ENCODE measurements at regions not wholly inside any gene's neighbourhood (a gene's known extent, or its start where the extent isn't known, plus 50 kb on each side); places are given as distances from the start of the nearest gene placed in this dataset.

GRCh38 chr5:73374520-73375190 is 73.9 kb downstream of the FOXD1 start:
- DNase-seq (ENCODE audit: low read depth in 1 of 2, low spot score in 1 of 2) = no peak

- no peak for DNase-seq (ENCODE audit: low read depth in 1 of 2, low spot score in 1 of 2)
These were observed 74.6 kb downstream of the FOXD1 start for GRCh38 chr5:73373814-73374510.

DNA sequence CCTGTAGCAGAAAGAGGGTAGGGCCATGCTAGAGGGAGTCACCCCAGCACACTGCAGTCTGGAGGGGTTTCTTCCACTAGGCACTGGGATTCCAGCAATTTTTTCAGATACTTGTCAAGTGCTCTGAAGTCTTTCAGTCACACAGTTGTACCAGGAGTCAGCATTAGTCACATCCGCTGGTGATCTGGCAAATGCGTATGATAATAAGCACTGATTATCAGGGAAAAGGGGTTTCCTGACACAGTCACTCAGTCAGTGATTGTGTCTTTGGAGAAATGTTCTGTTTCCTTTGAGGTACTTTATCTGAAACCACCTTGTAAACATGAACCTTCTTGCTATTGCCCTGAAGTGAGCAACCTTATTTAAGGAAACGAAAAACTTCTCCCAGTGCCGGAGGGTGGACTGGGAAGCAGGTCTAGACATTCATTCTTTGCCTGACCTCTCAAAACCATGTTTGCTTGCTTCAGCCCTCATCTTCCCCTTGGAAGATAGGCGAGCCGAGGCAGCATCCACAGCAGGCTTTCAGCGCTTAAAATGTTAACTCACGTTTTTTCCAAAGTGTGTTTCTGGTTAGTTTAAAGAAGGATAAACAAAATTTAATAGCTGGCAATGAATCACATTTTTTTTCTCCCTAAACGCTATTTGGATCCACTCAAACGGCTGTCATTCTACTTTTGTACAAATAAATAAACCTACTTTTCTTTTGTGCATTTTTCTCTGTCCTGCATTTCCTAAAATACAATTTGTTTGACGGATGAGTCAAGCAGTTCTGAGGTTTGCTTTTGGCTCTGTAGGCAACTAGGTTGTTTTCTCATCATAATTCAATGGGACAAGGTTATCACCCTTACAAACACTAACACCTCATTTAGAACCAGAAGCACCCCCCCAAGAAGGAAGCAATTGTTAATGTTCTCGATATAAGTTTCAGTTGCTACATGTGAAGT is 77.7 kb downstream of the FOXD1 start:
- no peak for DNase-seq (ENCODE audit: low read depth in 1 of 2, low spot score in 1 of 2)

DNA sequence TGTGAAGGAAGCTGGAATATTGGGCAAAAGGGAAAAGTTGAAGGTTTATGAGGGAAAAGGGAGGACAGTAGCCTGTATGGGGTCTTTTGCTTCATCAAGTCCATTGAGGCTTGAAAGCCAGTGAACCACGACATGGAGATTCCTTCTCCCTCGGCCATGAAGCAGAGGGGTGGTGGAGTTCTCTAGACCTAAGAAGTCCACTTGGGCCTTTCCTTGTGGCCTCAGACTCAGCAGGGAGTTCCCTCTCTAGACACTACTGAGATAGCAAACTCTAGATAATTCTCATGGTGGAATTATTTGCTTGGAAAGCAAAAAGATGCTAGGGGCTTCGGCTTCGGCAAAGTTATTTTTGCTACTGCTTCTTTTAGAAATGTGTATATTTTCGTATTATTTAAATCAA is 78.5 kb downstream of the FOXD1 start:
- DNase-seq (ENCODE audit: low read depth in 1 of 2, low spot score in 1 of 2) = no peak

DNA sequence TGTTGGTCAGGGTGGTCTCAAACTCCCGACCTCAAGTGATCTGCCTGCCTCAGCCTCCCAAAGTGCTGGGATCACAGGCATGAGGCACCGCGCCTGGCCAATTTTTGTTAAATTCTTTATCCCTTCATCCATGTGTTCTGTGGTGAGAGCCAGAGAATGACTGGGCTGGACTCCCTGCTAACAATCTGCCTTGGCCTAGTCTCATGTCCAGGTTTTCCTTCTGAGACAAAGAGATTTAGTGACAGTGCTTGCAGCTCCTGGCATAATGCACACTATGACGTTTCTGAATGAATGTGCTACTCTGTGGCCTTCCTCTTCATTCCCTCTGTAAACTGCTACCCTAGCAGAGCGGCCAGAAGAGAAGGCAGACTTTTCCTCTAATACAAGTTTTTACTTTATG is 79.3 kb downstream of the FOXD1 start:
- DNase-seq (ENCODE audit: low read depth in 1 of 2, low spot score in 1 of 2) = no peak

GRCh38 chr5:73367650-73368049 is 80.9 kb downstream of the FOXD1 start:
- no peak for DNase-seq (ENCODE audit: low read depth in 1 of 2, low spot score in 1 of 2)

DNA sequence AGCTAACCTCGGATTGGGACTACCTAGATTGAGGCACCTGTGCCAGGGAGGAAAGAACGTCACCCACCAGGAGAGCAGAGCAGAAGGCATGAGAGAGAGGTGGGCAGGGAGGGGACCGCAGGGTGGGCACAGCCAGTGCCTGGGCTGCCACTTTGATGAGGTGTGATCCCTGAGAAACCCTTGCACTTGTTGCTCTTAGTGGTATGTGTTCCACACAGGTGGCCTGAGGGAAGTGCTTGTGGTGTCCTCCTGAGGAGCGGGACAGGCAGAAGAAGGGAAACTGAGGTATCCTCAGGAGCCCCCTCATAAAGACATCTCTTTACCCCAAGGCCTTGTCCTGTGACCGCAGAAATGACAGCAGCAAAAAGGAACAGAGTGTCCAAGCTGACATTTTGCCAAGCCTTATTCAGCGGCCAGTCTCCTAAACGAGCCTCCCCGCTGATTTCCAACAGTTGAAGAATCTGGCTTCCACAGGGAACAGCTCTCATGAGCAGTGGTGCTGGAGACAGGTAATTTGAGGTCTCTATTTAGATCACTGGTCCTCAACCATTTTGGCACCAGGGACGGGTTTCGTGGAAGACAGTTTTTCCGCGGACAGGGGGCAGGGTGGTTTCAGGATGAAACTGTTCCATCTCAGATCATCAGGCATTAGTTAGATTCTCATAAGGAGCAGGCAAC is 82.4 kb downstream of the FOXD1 start:
- DNase-seq (ENCODE audit: low read depth in 1 of 2, low spot score in 1 of 2) = no peak

DNA sequence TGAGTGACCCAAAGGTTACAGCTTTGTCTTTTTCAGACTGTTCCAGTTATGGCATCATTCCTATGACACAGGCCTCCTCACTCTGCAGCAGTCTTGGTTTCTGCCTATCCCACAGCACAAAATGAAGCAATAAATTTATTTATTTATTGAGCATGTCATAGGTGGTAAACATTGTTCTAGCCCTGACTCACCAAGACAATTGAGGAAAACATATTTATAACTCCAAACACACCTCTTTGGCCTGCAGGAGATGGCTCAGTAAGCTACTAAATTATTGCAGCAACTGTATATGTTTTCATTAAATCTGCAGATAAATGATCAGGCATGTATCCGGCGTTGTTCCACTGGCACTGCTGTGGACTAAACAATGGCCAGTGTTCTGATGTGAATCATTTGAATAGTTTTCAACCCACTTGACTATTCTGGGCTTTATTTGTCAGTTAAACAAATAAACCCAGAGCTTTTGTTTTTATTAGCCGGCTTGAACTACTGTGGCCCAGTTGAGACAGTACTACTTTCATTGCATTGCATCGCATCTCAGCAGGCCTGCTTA is 83.2 kb downstream of the FOXD1 start:
- DNase-seq (ENCODE audit: low read depth in 1 of 2, low spot score in 1 of 2) = no peak

GRCh38 chr5:73363911-73364730 is 84.5 kb downstream of the FOXD1 start:
- no peak for DNase-seq (ENCODE audit: low read depth in 1 of 2, low spot score in 1 of 2)

DNA sequence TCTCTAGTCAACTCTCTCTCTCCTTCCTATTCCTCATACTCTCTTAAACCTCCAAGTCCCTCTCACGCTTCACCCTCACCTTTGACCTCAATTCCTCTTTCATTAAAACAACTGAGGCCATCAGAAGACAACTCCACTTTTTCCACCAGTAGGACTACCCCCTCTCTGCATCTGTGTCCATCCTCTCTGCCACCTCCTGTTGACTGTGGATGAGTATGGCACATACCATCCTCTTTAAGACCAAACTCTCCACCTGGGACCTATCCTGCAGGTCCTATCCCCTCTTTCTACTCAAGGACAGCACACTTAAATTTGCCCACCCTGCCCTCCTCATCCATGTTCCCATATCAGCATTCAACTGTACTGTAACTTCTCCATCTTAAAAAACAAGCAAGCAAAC is 89.2 kb downstream of the FOXD1 start:
- no peak for DNase-seq (ENCODE audit: low read depth in 1 of 2, low spot score in 1 of 2)

GRCh38 chr5:73358366-73358765 is 90.2 kb downstream of the FOXD1 start:
- DNase-seq (ENCODE audit: low read depth in 1 of 2, low spot score in 1 of 2) = no peak

DNA sequence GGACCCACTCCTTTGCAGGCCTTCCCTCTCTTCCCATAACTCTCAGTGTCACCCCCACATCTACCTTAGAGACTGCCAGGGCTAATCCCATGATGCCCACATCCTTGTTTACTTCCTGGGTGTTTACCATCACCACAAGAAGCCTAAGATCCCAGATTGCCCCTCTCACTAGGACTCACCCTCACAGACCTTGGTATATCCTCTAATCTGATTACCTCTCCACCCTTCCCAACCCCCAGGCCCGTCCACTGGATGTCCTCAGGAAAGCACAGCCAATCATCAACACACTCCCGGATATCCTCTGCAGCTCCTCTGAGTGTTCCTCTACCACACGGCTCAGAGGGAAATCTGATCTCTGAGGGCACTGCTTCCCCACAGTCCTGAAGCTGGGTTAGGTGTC is 91.0 kb downstream of the FOXD1 start:
- DNase-seq (ENCODE audit: low read depth in 1 of 2, low spot score in 1 of 2) = no peak

- DNase-seq (ENCODE audit: low read depth in 1 of 2, low spot score in 1 of 2) = no peak
These were observed 93.5 kb downstream of the FOXD1 start for GRCh38 chr5:73355108-73355507.

DNA sequence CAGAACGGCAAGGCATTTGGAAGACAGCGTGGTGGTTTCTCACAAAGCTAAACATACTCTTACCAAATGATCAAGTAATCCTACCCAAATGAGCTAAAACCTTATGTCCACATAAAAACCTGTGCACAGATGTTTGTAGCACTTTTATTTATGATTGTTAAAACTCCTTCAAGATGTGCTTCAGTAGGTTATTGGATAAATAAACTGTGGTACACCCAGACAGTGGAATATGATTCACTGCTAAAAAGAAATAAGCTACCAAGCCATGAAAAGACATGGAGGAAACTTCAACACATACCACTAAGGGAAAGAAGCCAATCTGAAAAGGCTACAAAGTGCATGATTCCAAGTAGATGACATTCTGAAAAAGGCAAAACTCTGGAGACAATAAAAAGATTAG is 94.2 kb downstream of the FOXD1 start:
- no peak for DNase-seq (ENCODE audit: low read depth in 1 of 2, low spot score in 1 of 2)

- DNase-seq (ENCODE audit: low read depth in 1 of 2, low spot score in 1 of 2) = no peak
These were observed 95.8 kb downstream of the FOXD1 start for GRCh38 chr5:73352649-73353230.

- DNase-seq (ENCODE audit: low read depth in 1 of 2, low spot score in 1 of 2) = no peak
These were observed 96.3 kb downstream of the FOXD1 start for GRCh38 chr5:73352243-73352642.

GRCh38 chr5:73351593-73351992 is 97.0 kb downstream of the FOXD1 start:
- DNase-seq (ENCODE audit: low read depth in 1 of 2, low spot score in 1 of 2) = no peak

- DNase-seq (ENCODE audit: low read depth in 1 of 2, low spot score in 1 of 2) = no peak
These were observed 101.6 kb downstream of the FOXD1 start for GRCh38 chr5:73346878-73347408.

DNA sequence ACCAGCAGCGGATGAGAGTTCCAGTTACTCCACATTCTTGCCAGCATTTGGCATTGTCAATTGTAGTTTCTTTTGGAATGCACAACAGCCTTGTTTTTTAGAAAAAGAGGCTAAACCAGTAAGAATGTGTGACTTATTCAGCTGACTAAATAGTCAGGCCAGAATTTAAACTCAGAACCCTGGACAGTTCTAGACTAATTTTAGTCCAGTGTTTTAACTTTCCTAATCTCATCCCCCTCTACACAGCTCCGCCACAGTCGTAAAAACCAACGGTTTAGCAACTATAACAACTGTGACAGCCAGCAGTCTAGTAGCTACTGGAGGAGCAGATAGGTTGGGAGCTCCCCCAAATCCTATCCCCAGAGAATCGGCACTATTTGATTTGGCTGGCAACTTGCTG is 103.7 kb downstream of the FOXD1 start:
- no peak for DNase-seq (ENCODE audit: low read depth in 1 of 2, low spot score in 1 of 2)

- DNase-seq (ENCODE audit: low read depth in 1 of 2, low spot score in 1 of 2) = no peak
These were observed 108.9 kb downstream of the FOXD1 start for GRCh38 chr5:73339711-73340110.
